ENCODE measurements at regions not wholly inside any gene's neighbourhood (a gene's known extent, or its start where the extent isn't known, plus 50 kb on each side); places are given as distances from the start of the nearest gene placed in this dataset.

GRCh38 chr4:33881176-33881575 lies 2363.1 kb downstream of the ARAP2 start:
- H3K4me3 ChIP-seq (ENCODE audit: low read depth, low read length) = no peak overlapping the region
- no peak for TF ChIP-seq CTCF (IDR thresholded peaks at IDR 0.05; ENCODE audit: borderline replicate concordance, insufficient read depth, low read depth, low read length)

- no peak overlapping the region for H3K4me3 ChIP-seq (ENCODE audit: low read depth, low read length)
- no peak for TF ChIP-seq CTCF (IDR thresholded peaks at IDR 0.05; ENCODE audit: borderline replicate concordance, insufficient read depth, low read depth, low read length)
Observed at GRCh38 chr4:33882246-33882990, 2361.9 kb downstream of the ARAP2 start.

- H3K4me3 ChIP-seq (ENCODE audit: low read depth, low read length) = no peak overlapping the region
Observed at GRCh38 chr4:33883111-33883510, 2361.2 kb downstream of the ARAP2 start.

GRCh38 chr4:33886356-33886755 lies 2358.0 kb downstream of the ARAP2 start:
- no peak overlapping the region for H3K4me3 ChIP-seq (ENCODE audit: low read depth, low read length)
- no peak for TF ChIP-seq CTCF (IDR thresholded peaks at IDR 0.05; ENCODE audit: borderline replicate concordance, insufficient read depth, low read depth, low read length)

More at GRCh38 chr4:33883111-33883510, 2361.2 kb downstream of the ARAP2 start:
- TF ChIP-seq CTCF (IDR thresholded peaks at IDR 0.05; ENCODE audit: borderline replicate concordance, insufficient read depth, low read depth, low read length) = no peak

- no peak overlapping the region for H3K4me3 ChIP-seq (ENCODE audit: low read depth, low read length)
Observed at GRCh38 chr4:33890841-33891240, 2353.5 kb downstream of the ARAP2 start.

GRCh38 chr4:33911959-33912358 lies 2332.4 kb downstream of the ARAP2 start:
- no peak overlapping the region for H3K4me3 ChIP-seq (ENCODE audit: low read depth, low read length)
- no peak for TF ChIP-seq CTCF (IDR thresholded peaks at IDR 0.05; ENCODE audit: borderline replicate concordance, insufficient read depth, low read depth, low read length)

More at GRCh38 chr4:33890841-33891240, 2353.5 kb downstream of the ARAP2 start:
- no peak for TF ChIP-seq CTCF (IDR thresholded peaks at IDR 0.05; ENCODE audit: borderline replicate concordance, insufficient read depth, low read depth, low read length)

- TF ChIP-seq CTCF (IDR thresholded peaks at IDR 0.05; ENCODE audit: borderline replicate concordance, insufficient read depth, low read depth, low read length) = no peak
- H3K4me3 ChIP-seq (ENCODE audit: low read depth, low read length) = no peak overlapping the region
Observed at GRCh38 chr4:33914386-33914785, 2329.9 kb downstream of the ARAP2 start.

Measured in GM12875 (cell line).